ENCODE measurements at regions not wholly inside any gene's neighbourhood (a gene's known extent, or its start where the extent isn't known, plus 50 kb on each side); places are given as distances from the start of the nearest gene placed in this dataset.

DNA sequence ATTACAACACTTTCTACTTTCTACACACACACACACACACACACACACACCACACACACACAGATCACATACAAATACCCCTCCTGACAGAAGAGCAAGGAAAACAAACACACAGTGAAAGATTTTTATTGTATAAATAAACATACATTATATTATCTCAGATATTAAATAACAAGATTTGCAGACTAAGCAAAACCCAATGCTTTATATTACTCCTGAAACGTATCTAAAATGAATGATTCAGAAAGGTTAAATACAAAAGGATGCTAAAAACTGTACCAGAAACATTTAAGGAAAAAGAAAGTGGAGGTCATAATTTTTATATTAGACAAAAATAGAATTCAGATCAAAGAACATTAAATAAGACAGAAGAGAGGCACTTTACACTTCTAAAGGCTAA, 208.3 kb upstream of the NPSR1 start:
- no peak for TF ChIP-seq CTCF (IDR thresholded peaks at IDR 0.05)
- TF ChIP-seq POLR2A (IDR thresholded peaks at IDR 0.05), result no peak

Measured in testis (tissue), 2 donors.